COLO668 (cell line): ENCODE measurements at regions not wholly inside any gene's neighbourhood (a gene's known extent, or its start where the extent isn't known, plus 50 kb on each side); places are given as distances from the start of the nearest gene placed in this dataset.

Experiments used
- DNase-seq: peaks from one replicate; lab custom pipeline; 2025; ENCODE audit not compliant: unreplicated experiment; lab: John Stamatoyannopoulos, UW

DNA sequence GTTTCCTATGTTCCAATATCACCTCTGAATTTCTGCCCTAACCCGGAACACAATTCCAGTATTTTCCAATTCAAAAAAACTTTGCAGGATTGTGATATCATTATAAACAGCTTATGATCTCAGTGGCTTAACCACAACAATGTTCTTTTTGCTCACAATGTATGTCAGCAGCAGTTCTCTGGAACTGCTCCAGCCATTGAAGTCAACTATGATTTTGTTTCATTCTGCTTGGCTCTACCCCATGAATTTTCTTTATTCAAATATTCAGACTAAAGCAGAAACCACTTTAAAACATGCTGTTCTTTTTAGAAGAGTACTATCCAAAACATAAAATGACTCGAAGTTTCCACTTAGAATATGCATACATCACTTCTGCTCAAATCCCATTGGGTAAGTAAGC lies 1611.1 kb downstream of the ARAP2 start:
- no peak for DNase-seq

DNA sequence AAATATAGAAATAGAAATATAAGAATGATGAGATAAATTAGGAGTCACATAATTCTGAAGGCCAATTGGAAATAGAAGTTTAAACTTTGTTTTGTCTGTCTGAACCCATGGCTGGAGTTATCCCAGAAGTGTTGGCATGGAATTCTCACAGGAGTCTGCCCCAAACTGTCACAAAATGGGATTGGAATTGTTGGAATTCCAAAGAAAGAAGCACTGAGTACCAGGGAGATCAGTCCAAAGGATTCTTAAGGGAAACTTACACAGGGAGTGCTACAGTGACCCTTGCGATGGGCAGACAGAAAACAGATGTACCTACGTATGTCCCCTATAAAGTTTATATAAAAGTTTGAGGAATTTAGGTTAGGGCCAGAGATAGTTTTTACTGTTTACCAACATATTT lies 1607.7 kb downstream of the ARAP2 start:
- DNase-seq, result no peak

DNA sequence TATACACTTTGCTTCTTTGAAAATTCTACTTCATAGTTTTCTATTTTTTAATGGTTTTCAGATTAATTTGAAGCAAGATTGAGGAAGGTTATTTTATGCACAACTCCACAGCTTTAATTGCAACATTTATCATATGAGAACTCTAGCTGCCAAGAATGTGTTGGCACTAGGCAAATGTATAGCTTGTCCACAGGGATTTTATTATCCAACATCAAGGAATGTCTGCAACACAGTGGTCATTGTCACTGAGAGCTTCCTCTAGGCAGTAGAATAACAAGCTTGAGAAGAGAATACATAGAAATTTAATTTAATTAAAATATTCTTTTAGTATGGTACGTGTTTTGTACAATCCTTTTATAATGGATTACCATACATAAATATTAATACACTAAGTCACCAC lies 1600.8 kb downstream of the ARAP2 start:
- DNase-seq, result no peak

DNA sequence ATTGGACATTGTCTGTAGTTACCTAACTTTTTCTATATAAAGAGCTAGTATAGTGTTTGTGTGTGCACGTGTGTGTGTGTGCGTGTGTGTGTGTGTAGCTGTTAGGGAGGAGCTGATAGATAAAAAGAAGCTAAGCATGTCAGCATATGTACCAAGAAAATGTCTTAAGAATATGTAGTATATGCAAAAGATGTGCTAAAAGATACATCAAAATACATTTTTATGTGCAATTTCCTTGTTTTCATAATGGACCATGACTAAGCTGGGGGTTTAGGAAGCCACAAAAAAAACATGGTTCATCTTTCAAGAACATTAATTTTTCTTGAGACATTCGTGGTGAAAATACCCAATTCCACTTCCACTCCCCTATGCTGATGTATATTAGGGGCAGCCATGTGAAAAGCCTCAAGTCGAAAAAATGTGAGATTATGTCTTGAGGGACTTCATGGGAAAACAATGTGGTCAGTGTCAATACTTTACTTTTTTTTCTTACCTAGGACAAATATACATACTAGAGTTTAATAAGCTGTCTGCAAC lies 1599.7 kb downstream of the ARAP2 start:
- DNase-seq, result no peak

DNA sequence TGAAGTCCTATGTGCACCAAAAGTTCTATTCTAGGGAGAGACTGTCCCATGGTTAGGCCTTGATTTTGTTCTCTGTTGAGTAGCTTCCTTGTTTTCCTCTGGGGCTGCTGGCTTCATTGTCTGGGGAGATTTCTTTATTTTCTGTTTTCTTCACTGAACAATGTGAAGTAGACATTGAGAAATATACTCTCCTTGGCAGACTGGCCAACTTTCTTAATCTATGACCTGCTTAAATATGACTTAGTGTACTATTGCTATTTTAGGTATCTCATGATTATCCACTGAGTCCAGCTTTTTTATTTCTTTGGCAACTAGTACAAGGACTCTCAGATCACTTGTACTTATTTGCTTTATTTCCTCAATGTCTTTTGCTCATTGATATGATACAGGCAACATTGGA lies 1594.6 kb downstream of the ARAP2 start:
- no peak for DNase-seq

DNA sequence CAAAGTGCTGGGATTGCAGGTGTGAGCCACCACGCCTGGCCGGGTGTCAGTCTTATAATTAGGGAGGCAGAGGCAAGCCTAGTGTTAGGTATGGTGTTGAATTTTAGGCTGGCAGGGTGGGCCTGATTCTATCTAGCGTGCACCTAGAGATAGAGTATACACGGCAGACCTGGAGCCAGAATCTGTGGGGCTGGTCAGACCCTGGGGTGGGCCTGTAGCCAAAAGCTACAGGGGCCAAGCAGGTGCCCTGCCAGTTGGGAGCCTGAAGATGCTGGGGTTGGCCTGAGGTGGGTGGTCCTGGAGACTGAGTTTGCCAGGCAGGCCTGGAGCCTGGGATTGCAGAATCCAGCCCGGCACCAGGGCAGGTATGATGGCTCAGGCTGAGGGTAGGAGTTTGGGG lies 1580.3 kb downstream of the ARAP2 start:
- DNase-seq, result no peak

DNA sequence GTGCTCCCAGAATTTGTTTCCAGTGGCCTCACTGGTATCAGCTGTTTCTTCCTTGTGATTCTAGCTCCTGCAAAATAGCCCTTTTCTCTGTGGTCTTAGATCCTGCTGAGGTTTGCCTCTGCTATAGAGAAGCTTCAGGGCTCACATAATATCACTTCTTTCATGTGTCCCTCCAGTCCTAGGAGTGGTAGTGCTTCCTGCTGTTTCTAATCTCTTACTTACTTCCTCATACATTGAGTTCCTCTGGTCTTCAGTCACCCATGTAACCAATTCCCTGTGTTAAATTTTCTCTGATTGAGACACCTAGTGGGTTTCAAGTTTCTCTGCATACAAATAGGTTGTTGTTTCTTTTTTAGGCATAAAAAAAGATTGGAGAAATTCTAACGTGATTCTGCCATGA lies 1567.9 kb downstream of the ARAP2 start:
- no peak for DNase-seq

DNA sequence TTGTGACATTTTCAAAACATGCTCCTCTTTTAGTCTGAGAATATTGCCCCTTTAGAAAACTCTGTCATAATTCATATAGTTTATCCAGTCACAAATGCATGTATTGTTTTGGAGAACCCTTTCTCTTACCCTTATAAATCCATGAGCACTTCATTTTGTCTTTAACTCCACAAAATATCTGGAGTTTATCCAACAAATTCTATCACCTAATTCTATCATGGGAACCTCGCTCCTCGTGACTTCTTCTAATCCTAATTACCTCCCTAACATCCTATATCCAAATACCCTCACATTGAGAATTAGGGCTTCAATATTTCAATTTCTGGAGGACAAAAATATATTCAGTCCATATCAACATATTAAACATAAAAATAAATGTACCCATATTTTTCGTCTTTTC lies 1565.9 kb downstream of the ARAP2 start:
- no peak for DNase-seq

DNA sequence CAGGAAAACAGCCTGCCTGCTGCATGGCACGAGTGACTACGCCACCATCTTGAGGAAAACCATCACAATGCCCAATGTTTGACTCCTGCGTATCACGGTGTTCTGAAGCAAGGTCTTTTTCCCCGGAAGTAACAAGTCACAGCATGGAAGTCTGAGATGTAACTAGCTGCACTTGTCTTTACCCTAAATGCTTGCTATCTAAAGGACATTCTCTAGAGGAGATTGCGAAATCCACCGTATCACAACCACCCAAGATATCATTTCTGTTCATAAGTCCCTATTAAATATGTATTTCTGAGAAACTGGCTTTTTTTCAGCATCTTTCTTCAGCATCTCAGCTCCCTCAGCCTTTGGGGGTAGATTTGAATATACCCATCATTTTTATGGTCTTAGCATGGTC lies 1565.1 kb downstream of the ARAP2 start:
- no peak for DNase-seq

DNA sequence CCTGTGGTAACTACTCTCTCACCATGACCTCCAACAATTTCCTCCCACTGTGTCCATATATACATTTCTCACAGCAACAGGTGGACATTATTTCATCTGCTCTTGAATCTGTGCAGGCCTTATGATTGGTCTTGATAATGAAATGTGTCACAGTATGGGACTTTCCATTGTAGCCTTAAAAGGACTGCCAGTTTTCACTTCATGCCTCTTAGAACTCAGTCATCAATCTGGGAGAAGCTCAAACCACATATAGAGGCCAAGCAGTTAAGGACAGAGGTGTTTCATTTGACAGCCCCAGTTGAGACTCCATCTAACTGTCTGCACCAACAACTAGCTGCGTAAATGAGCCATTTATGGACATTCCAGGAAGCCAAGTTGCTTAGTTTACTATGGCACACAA lies 1534.8 kb downstream of the ARAP2 start:
- DNase-seq, result no peak

DNA sequence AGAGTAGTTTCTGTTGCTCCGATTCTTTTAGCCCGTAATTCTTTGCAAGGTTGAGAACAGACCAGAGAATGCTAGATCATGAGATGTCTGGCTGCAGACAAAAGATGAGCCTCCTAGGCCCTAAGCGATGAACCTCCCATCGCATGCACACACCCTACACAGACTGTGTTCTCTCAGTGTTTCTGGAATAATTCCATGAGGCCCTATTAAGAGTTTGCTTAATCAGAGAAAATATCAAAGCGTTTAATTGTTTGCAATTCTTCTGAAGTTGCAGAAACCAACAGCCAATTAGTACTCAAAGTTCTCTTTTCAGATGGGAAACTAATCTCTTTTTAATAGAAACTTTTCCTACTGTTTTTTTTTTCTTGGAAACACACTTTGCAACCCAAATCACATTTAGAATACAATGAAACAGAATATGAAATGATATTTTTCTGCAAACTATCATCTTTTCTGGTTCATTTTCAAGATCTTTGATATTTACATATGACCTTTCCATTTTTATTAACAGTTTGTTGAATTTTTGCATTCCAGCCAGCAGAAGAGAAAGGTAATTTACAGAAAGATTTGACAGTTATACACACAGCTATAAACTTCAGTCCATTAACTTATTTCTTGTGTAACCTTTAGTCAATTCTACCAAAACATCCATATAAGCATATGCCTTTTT lies 1525.6 kb downstream of the ARAP2 start:
- DNase-seq, result no peak

DNA sequence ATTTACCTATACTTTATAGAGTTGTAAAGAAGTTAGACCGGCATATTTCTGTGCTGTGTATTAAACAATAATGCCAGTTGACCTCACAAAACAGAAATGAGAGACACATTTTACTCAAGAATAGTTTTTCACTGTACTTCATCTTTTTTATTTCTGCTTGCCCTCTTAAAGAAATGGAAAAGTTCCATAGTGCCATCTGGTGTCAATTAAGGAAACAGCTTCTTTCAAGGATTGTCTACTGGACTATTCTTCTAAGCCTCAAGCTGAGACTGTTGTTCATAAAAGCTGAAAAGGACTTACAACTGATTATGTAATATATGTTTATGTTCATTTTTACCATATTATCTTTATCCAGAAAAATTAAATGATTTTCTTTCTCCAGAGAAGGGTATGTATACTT lies 1523.7 kb downstream of the ARAP2 start:
- DNase-seq, result no peak

DNA sequence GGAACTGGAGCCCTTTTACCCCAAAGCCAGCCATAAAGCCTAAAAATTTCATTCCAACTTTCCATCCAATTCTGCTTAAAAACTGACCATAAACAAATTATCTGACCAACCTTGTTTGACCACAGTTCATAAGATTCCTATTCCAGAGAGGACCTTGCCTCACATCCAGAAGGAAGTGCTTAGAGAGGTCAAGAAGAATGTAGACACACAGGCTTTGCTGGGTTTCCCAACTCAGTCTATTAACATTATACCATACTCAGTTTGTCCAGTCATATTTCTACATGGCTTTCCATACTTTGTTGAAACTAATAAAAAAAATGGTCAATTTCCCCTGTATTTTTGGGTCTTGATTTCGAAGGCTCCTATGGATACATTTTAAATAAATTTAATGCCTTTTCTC lies 1522.5 kb downstream of the ARAP2 start:
- DNase-seq, result no peak

DNA sequence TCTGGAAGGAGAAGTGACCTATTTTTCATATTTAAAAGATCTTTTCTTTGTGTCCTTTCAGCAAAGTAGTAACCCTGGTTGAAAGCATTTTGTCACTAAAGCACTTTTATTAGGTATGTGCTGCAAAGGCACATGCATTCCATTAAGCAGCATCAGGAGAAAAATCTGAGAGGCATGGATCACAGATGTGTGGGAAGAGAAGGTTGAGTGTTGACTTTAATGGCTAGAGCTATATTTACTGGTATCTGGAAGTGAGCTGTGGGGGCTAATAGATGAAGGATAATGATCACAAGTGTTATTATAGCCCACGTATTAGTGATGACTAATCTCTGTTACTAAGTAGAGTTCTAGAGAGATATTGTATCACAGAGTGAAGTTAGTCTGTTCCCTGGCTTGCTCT lies 1520.7 kb downstream of the ARAP2 start:
- DNase-seq, result no peak

DNA sequence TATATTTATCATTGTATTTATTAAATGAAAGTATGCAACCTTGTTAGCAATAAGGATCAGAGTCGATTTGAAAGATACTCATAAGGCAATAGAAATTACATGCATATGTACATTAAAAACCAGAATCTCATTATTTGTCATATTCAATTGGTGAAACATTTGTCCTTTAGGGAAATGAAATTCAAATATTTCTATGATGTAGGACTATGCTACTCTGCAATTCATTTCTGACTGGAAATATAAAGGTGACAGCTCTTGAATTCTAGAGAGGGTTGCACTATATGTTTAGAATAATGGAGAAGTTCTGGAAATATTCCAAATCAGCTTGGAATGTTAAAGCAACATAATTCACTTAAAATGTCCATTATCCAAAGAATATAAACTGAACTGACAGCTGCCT lies 1519.8 kb downstream of the ARAP2 start:
- DNase-seq, result no peak

DNA sequence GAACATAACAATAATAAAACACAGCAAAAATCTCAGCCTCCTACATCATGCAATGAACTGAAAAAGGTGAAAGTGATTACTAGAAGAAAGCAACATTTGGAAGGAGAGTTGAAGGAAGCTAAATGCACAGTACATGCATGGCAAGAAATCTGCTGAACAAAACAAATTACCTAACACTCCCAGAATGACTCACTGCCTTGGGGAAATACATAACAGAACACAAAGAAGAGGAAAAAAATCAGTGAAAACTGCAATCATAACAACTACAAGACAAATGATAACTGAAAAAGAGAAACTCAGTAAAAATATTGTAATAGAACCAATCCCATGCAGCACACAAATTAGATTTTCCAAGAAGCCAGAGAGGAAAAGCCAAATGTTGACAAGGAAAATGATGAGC lies 1513.2 kb downstream of the ARAP2 start:
- DNase-seq, result no peak

DNA sequence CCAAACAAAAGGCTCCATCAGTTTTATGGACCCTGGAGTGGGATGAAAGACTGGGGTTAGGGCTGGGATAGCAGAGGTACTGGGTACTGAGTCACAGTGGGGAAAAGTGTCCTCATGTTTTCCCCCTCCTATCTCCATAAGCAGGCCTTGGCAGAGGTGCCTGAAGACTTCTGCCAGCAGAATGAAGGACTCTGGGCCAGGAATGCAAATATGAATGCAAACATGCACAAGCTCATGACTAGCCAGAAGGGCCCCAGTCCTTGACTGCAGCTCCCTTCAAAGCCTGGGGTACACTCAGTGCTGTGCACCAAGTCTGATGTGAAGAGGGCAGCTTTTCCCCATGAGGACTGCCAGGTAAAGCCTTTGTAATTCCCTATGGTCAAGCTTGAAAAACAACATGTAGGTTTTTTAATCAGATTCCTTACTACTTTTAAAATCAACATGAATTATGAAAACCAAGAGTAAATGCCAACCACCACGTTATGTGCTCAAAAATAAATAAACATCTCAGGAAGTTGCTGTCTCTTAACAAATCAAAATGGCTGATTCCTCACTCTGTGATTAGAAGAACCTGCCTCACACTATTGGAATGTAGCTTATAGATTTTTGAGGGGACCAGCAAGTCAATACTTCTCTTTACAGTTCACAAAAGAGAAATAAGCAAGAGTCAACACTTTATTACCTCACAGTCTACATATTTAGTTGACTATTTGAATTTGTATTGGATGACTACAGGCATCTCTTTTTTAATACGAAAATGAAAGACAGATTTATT lies 1512.0 kb downstream of the ARAP2 start:
- DNase-seq, result no peak

DNA sequence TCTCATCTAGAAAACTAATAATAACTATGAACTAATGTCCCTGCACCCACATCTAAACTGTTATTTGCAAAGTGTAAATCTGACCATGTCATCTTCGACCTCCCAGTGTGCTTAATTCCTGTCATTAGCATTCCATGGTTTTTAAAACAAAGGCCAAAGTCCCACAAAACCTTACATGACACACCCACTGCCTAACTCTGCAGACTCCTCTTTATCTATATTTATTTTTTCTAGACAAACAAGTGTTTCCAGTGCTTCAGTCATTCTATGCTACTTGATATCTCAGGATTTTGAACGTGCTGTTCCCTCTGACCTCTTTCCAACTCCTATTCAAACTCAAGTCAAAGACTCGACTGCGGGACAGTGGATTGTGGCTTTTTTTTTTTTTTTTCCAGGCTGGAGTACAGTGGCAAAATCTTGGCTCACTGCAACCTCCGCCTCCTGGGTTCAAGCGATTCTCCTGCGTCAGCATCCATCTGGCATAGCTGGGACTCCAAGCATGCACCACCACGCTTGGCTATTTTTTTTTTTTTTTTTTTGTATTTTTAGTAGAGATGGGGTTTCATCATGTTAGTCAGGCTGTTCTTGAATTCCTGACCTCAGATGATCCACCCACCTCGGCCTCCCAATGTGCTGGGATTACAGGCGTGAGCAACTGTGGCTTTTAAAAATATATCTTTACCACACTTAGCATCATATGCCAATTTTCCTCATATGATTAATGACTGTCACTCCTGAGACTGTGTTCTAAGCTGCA lies 1511.0 kb downstream of the ARAP2 start:
- no peak for DNase-seq

DNA sequence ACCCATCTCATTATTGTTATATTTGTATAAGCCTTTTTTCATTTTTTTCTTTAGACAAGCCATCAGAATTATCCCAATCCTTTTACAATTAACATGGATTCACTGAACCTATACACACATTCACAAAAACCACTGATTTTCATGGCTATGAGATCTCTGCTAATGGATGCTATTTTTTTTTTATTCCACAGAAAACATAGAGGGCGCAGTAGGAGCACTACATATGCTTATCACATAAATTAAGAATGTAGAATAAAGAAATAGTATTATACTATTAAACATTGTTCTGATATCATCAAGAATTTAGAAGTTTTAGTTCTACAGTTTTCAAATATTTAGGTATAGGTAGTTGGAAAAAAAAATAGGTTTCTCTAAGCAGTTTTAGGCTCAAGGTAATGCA lies 1477.4 kb downstream of the ARAP2 start:
- DNase-seq, result no peak

DNA sequence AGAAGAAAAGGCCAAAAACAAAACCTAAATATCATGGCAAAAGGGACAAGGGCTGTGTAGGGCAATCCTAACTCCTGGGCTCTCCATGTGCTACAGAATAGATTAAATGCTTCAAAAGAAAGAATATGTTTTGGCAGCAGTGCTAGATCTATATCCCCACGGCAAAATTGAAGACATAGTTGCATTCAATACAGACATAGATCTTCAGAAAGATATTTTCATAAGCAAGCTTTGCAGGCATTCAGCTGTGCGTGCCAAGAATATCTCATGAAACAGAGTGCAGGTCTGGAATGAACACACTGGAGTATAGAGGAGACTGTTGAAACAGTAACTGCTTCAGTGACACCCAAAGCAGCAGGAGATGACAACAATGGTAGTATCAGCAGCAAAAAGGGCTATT lies 1476.9 kb downstream of the ARAP2 start:
- no peak for DNase-seq

DNA sequence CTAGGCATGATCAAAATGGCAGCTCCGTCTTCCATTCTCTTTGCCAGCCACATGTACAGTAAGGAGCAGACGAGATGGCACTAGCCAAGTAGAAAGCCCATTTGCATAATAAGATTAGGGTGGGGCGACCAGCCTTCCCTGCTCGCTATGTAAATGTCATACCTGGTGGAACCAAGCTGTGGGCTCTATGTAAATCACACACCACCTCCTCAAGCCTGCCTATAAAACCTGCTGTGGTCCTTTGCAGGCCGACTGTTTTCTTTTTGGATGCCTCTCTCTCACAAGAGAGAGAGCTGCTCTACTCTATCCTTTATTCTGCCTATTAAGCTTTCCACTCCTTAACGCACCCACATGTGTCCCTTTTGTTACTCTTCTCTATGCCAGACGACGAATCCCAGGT lies 1472.7 kb downstream of the ARAP2 start:
- DNase-seq, result no peak

DNA sequence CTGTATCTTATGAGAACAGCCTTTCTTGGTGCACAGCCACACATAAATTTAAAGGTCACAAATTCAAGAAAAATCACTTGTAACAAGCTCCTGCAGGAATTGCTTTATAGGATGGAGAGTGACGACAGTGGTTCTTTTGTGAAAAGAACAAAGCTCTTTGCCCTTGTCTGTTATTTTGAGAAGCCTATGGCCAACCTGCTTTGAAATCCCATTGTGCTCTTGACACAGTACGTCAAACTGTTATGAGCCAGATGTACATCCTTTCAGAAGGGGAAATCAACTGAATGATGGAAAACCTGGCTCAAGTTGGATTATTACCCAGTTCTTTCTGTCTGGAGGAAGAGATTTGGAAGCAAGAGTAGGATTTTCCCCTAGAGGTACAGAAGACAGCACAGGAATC lies 1454.2 kb downstream of the ARAP2 start:
- no peak for DNase-seq
